ENCODE measurements at regions not wholly inside any gene's neighbourhood (a gene's known extent, or its start where the extent isn't known, plus 50 kb on each side); places are given as distances from the start of the nearest gene placed in this dataset.

DNA sequence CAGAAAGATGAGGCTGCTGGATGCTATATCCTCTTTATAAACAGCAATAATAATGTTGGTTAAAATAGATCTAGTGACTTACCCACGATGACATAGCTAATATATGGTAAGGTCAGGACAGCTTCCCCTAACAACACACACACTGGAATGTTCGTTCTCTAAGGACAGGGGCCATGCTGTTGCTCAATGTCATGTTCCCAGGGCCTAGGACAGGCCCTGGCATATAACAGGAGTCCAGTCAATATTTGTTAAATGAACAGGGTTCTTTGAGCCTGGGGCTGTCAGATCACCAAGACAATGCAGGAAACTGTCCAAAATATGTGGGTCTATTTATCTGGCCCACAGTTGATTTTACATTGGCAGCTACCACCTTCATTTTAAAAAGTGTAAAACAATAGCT lies 207.1 kb upstream of the MEX3C start:
- DNase-seq = no peak

DNA sequence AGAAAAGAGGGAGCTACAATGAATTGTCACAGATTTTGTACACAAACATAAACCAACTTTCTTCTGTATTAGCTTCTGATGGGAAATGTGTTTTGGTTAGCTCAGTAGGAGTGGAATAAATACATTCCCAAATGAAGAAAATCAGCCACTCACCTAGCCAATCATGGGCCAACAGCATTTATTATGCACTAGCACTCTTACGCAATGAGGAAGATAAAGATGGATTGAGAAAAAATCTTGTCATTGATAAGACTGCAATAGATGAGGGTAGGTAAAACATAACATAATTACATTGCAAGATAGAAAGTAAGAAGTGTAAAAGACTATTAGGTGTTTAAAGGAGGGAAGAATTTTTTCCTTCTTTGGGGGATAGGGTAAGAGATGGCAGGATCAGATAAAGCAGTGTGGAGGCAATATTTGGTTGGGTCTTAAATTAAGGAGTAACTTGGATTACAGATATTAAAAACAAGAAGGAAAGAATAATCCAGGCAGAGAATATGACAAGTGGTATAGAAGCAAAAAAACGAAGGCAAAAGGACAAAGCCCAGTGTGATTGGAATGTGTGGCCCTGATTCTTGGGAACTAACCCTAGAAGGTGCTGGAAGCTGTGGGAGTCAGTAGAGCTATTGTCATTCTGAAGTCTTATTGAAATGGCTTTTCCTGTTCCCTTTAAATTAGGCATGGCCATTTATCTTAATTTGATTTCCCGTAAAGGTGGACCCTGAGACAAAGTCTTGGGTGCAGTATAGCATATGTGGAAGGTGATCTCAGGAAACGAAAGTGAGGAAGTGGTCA lies 208.4 kb upstream of the MEX3C start:
- no peak for DNase-seq

DNA sequence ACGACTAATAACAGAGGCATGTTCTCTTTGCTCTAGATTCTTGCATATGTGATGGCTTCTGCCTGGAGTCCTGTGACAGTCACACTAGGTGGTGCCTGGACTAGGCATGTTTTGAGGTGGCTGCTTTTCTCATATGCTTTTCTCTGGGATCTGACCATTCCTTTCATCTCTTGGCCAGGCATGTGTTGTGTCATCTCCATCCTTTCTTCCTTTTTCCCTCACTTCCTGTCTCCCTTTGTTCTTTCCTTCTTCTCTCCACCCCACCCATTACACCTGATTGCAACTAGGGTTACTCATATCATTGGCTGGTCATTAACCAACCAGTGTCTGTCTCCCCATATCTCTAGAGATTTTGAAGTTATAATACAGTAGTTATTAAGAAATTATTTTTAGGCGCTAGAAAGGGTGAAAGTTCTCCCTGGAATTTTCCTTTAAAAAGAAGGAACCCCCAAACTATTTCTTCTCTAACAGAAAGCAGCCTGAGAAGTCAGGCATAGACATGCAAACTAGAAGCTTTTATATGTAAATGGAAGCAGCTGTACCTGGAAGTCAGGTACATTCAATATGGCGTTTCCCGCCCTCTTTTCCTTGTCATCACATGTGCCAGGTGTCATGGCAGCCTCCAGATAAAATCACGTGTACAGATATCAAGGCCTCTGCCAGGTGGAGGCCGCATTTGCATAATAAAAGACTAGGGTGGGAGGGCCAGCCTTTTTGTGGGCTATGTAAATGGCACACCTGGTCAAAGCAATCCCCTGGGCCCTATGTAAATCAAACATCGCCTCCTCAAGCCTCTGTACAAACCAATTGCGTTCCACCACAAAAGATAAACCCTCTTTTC lies 220.4 kb upstream of the MEX3C start:
- DNase-seq = no peak

DNA sequence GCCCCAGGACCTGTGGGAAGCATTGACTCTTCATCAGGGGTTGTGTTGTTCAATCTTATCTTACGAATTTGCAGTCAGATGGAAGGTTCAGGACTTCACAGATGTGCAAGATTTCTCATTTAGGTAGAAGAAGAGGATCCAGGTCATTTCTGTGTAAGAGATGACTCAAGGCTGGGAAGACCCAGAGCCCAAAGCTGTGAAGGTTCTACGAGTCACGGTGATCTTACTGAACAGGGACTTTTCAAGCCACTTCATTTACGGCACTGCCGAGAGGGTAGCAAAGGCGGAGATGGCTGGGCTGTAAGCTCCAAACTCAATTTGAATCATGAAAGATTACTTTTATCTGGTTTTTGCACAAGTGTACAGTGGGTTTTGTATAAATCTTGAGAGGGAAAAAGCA lies 228.0 kb upstream of the MEX3C start:
- no peak for DNase-seq

DNA sequence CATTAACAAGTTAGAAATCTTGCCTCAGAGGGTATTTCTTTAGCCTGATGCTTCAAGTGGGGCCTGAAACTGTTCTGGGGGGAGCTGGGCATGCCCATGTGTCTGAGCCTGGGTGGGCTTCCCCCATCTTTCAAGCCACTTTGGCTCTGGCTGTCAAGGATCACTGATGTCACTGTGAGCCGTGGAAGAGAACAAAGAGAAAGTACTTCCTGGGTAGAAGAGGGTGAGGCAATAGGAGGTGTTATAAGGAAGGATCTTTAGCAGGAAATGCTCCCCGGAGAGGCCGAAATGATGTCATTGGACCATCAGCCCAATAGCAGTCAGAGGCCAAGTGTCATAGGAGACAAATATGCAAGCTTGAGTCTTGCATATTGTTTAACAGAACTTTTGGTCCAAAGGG lies 228.4 kb upstream of the MEX3C start:
- no peak for DNase-seq

DNA sequence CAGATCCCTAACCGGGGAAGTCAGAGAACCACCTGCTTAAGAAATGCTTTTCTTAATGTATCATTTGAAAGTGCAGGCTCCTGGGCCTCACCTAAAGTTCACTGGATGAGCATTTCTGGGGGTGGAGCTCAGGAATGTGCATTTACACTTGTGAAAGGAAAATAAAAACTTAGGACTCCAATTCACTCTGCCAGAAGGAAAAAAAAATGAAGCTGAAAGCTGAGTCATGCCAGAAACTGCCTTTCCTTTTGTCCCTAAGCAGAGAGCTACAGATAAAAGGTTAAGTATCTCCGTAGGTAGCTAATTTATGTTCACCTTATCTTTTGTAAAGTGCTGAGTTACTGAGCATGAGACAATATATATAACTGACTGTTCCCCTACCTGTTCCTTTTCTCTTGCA lies 229.5 kb upstream of the MEX3C start:
- DNase-seq = no peak

DNA sequence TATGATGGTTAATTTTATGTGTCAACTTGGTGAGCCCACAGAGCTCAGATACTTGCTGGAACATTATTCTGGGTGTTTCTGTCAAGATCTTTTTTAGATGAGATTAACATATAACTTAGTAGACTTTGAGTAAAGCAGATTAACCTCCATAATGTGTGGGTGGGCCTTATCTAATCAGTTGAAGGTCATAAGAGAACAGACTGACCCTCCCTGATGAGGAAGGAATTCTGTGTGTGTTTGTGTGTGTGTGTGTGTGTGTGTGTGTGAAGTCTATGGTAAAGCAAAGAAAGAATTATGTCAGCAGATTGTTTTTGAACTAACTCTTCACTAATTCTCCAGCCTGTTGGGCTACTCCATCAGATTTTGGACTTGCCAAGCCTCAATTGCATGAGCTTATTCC lies 232.2 kb upstream of the MEX3C start:
- DNase-seq = no peak

DNA sequence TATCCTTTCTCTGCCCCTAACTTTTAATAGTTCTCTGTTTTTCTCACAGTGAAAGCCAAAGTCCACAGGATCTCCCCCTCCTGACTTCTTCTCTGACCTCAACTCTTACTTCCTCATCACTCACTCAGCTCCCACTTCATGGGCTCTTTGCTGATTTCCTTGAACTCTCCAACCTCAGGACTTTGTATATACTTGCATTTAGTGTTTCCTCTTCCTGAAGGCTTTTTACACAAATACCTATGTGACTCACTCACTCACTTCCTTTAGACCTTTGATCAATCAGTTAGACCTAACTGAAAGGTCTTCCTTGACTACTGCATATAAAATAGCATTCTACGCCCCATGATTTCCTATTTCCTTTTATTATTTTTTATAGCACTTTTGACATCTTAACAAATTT lies 233.1 kb upstream of the MEX3C start:
- no peak for DNase-seq

DNA sequence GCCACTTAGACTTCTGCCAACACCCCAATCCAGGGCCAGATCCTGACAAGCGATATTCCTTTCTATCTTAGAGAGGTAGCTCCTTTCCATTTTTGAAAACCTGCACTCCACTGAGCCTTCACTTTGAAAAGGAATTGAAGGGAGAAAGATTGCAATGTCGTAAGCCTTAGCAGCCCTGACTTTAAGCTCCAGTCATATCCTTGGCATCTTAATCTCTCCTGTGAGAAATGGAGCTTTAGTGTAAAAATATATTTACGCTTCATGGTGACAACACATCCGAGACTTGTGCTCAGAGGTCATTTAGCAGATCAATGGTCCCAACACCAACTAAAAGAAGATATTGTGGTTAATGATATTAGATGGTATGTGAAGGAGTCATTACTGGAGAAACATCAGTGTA lies 235.8 kb upstream of the MEX3C start:
- no peak for DNase-seq

DNA sequence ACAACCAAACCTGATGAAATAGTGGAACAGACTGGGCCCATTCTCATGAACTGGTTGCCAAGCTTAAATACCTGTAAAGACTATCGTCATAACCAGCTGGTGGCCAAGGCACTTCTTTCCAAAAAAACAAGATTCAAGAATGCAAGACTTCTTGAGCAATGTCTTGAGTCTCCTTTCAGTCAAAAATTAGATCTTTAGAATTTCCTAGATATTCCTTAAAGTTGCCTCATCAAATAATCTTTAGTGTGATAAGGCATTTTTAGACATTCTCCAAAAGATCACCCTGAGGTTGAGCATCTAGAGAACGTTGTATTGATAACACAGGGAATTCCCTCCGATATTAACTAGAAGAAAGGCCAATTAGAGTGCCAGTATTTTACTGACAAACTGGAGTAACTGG lies 236.4 kb upstream of the MEX3C start:
- DNase-seq = no peak

DNA sequence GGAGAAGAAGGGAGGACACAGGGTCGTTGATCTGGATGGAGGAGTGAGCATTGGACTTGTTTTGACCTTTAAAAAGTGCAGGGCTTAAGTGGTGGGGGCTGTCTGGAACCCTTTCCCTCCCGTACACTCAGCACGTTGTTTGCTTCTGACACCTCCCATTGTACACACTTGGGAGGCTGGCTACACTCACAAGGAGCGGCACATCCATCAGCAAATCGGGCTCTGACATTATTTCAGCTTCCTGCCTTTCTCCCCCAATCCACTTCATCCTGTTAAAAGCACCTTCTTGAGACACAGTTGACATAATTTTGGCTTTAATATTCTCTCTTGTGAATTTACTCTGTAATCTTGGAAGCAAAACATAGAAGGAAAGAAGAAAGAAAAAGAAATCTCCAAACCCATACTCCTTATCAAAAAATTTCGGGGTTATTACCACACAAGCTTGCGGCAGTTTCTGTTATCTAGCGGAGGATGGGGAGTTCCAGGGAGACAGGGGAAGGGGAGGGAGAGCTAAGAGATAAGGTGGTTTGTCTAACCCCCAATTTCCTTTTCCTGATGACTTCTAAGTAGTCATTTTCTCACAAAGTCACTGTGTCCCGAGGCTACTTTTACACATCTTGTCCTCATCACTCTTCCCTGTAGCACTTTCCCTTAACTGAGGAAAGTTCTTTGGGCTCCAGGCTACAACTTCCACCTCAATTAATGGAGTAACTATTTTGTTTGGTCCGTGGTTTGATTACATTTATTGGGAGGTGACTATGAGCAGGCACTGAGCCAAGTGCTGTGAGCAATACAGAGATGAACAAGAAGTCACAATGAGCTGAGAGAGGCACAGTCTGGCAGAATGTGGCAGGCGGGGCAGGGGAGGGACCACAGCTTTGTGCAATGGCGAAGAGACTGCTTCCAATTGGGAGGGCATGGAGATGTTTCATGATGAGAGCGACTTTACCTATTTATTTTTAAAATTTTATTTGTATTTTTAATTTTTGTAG lies 240.1 kb upstream of the MEX3C start:
- DNase-seq = no peak

DNA sequence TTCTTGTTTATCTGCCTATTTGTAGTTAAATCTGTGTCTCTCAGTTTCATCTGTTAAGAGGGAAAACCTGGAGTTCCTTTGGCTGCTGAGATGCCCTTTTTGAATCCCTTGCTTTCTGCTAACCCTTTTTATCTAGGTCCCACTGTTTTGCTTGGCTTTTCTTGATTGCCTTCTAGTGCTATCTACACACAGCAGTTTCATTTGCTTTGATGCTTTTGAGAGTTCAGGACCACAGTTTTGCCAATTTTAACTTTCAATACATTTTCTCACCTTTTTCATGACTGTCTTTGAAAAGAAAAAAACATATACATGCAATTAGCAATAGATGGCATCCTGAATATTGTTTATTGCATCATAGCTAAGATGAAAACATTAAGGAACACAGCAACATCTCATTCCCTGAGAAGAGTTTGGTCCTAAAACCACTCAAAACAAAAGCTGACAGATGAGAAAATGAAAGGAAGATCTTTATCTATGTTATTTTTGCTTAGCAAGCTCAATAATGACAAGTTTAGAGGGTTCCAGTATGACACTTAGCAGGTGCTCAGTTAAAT lies 241.4 kb upstream of the MEX3C start:
- no peak for DNase-seq

DNA sequence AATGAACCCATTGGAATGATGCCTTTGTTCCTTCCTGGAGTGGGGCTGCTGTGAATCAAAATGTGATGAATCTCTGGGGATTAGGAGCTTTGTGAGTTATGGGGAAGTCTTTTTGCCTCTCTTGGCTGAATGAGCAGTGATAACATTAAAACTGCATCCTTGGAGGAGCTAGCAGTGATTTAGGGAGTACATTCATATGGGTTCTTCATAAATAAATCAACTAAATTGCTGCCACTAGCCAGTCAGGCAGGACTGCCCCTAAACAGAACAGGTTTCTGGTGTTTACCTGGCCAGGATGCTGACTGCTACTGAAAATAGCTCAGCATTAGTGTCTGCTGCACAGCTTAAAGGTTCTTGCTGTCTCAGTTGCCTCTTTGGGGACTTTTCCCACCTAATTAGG lies 244.5 kb upstream of the MEX3C start:
- no peak for DNase-seq

DNA sequence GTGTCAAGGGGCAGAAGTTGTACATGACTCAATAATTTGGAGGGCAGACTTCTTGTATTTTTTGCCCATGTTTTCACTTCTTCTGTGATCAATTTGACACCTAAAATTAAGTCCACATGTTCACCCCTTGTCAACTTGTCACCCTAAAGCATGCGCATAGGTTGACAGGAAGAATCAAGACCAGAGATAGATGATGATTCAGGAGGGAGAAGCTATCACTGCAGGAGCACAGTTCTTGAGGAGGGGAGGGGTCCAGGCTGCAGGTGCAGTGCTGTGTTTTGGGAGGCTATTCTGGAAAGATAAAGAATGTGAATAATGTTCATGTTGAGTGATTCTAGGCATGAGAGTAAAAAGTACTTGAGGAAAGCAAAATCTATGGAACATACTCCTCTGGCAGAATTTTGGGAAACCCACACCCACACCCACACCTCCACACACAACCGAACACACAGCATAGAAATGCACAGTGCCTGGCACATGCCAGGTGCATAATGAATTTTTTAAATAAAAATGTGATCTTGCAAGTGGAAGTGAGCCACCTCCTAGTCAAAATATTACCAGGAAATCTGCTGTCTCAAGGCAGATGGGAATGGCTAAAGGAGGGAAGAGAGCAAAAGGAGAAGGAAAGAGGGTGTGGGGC lies 249.2 kb upstream of the MEX3C start:
- DNase-seq = no peak

DNA sequence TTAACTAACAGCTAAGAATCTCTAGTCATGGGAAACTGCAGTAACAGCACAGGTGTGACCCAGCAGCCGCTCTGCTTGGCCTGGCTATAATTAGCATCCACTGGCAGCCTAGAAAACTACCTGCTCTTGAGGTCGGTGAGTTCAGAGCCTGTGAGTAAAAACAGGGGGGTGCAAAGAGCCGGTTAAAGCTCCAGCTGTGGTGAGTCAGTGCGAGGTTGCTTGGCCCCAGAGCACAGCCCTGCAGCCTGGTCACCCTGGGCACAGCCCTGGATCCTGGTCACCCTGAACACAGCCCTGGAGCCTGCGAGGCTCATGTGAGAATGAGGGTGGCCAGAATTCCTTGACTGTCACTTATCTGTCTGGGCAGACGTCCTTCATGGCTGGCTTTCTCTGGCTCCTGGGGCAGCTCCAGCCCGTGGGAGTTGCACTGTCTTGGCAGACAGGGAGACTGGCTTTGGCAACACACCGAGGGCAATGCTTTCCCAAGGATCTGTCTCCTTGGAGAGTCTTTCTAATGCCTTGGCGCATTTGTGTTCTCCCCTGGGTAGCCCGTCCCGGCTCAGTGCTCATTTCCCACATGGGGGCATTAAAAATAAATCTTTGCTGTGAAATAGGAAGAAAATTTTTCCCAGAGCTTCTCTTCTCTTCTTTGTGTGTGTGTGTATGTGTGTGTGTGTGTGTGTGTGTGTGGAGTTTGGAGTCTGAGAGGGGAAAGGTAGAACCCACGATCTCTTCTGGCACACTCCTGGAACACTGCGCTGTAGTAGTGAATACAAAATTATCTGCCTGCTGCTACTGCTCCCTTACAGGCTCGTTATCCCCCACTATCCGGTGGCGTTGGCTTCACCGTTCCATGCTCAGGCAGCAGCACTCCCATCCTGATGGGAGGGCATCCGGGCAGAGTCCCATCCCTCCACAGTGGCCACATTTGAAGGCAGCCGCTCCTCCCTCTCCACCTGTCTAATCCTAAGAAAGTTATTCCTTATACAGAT lies 250.2 kb upstream of the MEX3C start:
- DNase-seq = no peak

DNA sequence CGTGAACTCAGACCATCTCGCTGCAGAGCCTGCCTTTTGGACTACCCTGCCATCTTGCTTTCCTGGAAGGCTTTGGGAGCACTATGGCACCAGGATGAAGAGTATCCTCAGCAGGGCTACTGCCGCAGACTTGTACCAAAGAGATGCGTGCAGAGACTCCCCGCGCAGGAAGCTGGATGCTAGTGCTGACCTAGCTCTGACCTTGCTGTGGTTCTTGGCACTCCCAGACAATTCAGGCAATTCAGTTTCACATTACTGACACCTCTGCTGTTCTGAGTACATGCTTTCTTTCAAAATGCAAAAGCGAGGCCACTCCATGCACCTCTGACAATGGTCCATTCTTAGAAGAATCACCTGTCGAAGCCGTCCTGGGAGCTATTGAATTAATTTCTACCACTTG lies 251.5 kb upstream of the MEX3C start:
- no peak for DNase-seq

DNA sequence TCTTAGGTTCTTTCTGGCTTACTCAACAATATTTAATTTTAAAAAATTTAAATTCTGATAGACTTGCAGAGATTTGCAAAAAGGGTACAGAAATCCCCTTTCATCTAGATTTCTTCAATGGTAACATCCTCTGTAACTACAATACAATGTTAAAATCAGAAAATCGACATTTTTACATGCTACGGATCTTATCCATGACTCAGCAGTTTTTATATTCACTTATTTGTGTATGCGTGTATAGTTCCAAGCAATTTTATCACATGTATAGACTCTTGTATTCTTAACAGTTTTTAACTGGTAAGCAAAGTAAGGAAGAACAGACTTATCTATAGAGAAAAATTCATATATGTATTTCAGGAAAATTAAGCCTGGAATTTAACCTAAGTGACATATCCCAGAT lies 256.1 kb upstream of the MEX3C start:
- DNase-seq = no peak

DNA sequence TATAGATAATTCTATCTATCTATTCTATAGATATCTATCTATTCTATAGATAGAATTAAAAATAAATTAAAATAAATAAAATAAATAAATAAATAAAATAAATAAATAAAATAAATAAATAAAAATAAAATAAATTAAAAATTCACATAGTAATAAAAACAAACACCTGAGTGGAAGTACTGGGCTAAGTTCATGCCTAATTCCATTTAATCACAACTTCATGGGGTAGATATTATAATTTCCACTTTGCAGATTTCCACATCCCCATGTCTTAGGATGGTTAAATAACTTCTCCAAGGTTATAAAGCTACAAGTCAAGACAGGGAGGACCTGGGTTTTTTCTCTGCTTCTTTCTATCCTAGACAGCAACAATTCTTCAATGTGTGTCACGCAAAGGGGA lies 261.4 kb upstream of the MEX3C start:
- no peak for DNase-seq

DNA sequence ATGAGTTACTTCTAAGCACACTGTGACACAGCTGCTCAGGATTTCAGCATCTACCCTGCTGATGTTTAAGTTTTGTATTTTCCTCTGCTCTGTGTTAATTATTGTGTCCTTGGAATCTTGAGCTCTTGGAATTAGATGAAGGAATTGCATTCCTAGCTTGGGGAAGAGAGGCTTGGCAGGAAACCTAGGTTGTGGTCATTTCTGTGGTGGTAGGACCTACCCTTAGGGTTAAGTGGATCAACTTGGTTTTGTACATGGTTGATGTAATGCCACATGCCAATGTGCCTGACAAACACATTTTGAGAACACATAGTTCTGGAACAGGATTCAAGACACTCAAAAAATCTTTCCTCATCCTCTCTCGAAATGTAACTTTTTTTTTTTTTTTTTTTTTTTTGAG lies 264.5 kb upstream of the MEX3C start:
- no peak for DNase-seq

DNA sequence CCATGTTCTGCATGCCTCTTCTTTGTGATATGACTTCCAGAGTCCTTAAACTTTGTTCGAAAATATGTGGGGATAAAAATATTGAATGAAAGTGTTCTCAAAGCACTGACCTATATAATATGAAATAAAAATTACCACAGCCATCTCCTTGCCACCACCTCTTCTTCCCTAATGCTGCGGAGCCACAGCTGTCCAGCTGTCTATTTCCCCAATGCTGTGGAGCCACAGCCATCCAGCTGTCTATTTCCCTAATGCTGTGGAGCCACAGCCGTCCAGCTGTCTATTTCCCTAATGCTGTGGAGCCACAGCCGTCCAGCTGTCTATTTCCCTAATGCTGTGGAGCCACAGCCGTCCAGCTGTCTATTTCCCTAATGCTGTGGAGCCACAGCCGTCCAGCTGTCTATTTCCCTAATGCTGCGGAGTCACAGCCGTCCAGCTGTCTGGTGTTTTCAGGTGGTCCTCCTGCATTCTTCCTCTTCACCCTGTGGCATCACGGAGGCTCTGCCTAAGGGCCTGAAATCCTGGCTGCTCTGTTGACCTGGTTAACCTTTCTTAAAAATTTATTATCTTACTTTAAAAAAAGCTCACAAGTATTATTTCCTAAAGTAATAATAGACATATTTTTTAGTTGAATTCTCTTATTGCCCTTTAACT lies 266.1 kb upstream of the MEX3C start:
- no peak for DNase-seq

DNA sequence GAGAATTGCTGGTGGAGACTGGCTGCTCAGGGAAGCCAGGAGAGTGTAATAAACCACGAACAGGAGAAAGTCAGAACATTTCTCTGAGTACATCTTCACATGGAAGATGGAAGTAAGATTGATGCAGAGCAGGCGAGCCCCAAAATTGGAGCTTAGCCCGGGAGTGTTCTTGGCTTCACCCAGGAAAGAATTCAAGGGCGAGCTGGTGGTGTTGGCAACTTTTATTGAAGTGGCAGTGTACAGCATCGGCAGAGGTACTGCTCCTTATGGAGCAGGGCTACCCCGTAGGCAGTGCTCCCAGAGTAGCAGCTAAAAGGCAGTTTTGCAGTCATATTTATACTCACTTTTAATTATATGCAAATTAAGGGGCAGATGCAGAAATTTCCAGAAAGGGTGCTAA lies 281.4 kb upstream of the MEX3C start:
- DNase-seq = no peak
